Common myeloid progenitor, CD34-positive (primary cell): ENCODE measurements at regions not wholly inside any gene's neighbourhood (a gene's known extent, or its start where the extent isn't known, plus 50 kb on each side); places are given as distances from the start of the nearest gene placed in this dataset.

Experiments
- CTCF ChIA-PET: fragments of 350-600 bp; sonication (Branson Sonifier 250); formaldehyde crosslinking; loops from one replicate; lab custom pipeline; 2021; ENCODE audit warnings: antibody characterized with exemption; lab: Charles Lee
- POLR2A ChIA-PET: fragments of 350-600 bp; sonication (Branson Sonifier 250); formaldehyde crosslinking; loops from one replicate; lab custom pipeline; 2021; ENCODE audit warnings: antibody characterized with exemption; lab: Charles Lee
- DNase-seq, 3 donors: peaks; one replicate each; pipeline versions ENCODE4 v3.0.0 to v3.0.0-alpha.2; 2013
- H3K27ac ChIP-seq, 2 experiments: 1 replicate in 1 of 2; 2 replicates in 1 of 2; pipeline ENCODE4 v1.7.0; 2013; ENCODE audit warnings: inconsistent platforms in 2 of 2, low read length in 2 of 2, mild to moderate bottlenecking in 2 of 2, low read depth in 1 of 2, moderate library complexity in 1 of 2; ENCODE audit not compliant: severe bottlenecking in 2 of 2, insufficient read depth in 1 of 2, poor library complexity in 1 of 2
- H3K27me3 ChIP-seq, 5 experiments: replicated peaks in 2 of 5; 1 replicate in 3 of 5; 2 replicates in 2 of 5; pipeline versions ENCODE4 v1.6.1 to v1.7.0; 2013; ENCODE audit warnings: low read length in 4 of 5, mild to moderate bottlenecking in 2 of 5, moderate library complexity in 2 of 5, inconsistent platforms in 1 of 5; ENCODE audit not compliant: insufficient read depth in 5 of 5, control insufficient read depth in 4 of 5
- H3K36me3 ChIP-seq, 4 experiments: 1 replicate in 2 of 4; 2 replicates in 2 of 4; pipeline versions ENCODE4 v1.6.1 to v1.7.0; 2013; ENCODE audit warnings: low read length in 3 of 4, control low read depth in 1 of 4, mild to moderate bottlenecking in 1 of 4; ENCODE audit not compliant: control insufficient read depth in 4 of 4, insufficient read depth in 4 of 4
- H3K4me1 ChIP-seq, 4 experiments: 1 replicate in 3 of 4; 2 replicates in 1 of 4; pipeline versions ENCODE4 v1.6.1 to v1.7.1; 2013; ENCODE audit warnings: low read length in 3 of 4, mild to moderate bottlenecking in 3 of 4, control low read depth in 1 of 4, inconsistent platforms in 1 of 4, moderate library complexity in 1 of 4; ENCODE audit not compliant: control insufficient read depth in 4 of 4, insufficient read depth in 4 of 4; ENCODE audit errors: control extremely low read depth in 1 of 4
- H3K4me3 ChIP-seq, 7 experiments: 1 replicate in 4 of 7; 2 replicates in 3 of 7; pipeline versions ENCODE4 v1.5.1 to v1.7.0; 2013; ENCODE audit warnings: mild to moderate bottlenecking in 7 of 7, low read length in 6 of 7, moderate library complexity in 6 of 7, inconsistent platforms in 2 of 7, low read depth in 2 of 7, control low read depth in 1 of 7; ENCODE audit not compliant: insufficient read depth in 4 of 7, control insufficient read depth in 1 of 7; ENCODE audit errors: extremely low read depth in 1 of 7
- H3K9me3 ChIP-seq, 5 experiments: 1 replicate in 4 of 5; 2 replicates in 1 of 5; pipeline versions ENCODE4 v1.6.1 to v1.7.1; 2013; ENCODE audit warnings: low read length in 4 of 5, mild to moderate bottlenecking in 2 of 5, inconsistent platforms in 1 of 5, low read depth in 1 of 5, moderate library complexity in 1 of 5; ENCODE audit not compliant: control insufficient read depth in 4 of 5, insufficient read depth in 2 of 5; ENCODE audit errors: control extremely low read depth in 1 of 5
- WGBS: methylation state at CpG from one replicate; pipeline ENCODE4 v1.1.5; 2013; ENCODE audit not compliant: insufficient coverage; 5-methylcytosine and 5-hydroxymethylcytosine counted together

- peaks cover 0 to 5% (median 2%) of the 10 kb centered on the region in 4 experiments for H3K4me1 ChIP-seq
- H3K27ac ChIP-seq, result no peak overlapping the region
- H3K9me3 ChIP-seq, result no peaks in the 10 kb centered on the region
- ChIA-PET POLR2A (no interaction called here), CTCF (interaction anchor here (1.2 to 1.4 kb wide), 2 partner anchors 10 to 15 kb away, joined by 3 read pairs; no protein-coding TSS in a partner anchor)
- no peak for DNase-seq
- WGBS, result 100% methylated on average over 2 of the region's 3 CpGs
- no peak overlapping the region for H3K4me3 ChIP-seq
- H3K27me3 ChIP-seq, result no peaks in the 10 kb centered on the region
- H3K36me3 ChIP-seq, result no peaks in the 10 kb centered on the region
Measured at GRCh38 chr5:74031536-74031935, 405.5 kb downstream of the ARHGEF28 start.

- Histone ChIP-seq H3K27me3 (no peaks in the 10 kb centered on the region), H3K4me1 (peaks cover 0 to 4% (median 1%) of the 10 kb centered on the region in 4 experiments), H3K9me3 (no peaks in the 10 kb centered on the region), H3K4me3 (no peak overlapping the region), H3K36me3 (no peaks in the 10 kb centered on the region), H3K27ac (no peak overlapping the region)
- ChIA-PET CTCF (no interaction called here), POLR2A (no interaction called here)
- 100% methylated on average over 4 of the region's 5 CpGs for WGBS
- DNase-seq, result no peak
Measured at GRCh38 chr5:74030821-74031220, 404.8 kb downstream of the ARHGEF28 start.

- Histone ChIP-seq H3K27me3 (no peaks in the 10 kb centered on the region), H3K4me1 (no peaks in the 10 kb centered on the region), H3K27ac (no peak overlapping the region), H3K4me3 (no peak overlapping the region), H3K9me3 (no peaks in the 10 kb centered on the region), H3K36me3 (no peaks in the 10 kb centered on the region)
- DNase-seq, result no peak
- POLR2A ChIA-PET, result no interaction called here
- 100% methylated on average over 1 of the region's 4 CpGs for WGBS
- CTCF ChIA-PET, result no interaction called here
Measured at GRCh38 chr5:74030371-74030770, 404.4 kb downstream of the ARHGEF28 start.

GRCh38 chr5:74028976-74029375, 403.0 kb downstream of the ARHGEF28 start:
- Histone ChIP-seq H3K27ac (no peak overlapping the region), H3K36me3 (no peaks in the 10 kb centered on the region), H3K4me1 (no peaks in the 10 kb centered on the region), H3K9me3 (no peaks in the 10 kb centered on the region), H3K4me3 (no peak overlapping the region), H3K27me3 (no peaks in the 10 kb centered on the region)
- CTCF ChIA-PET, result no interaction called here
- DNase-seq, result no peak
- POLR2A ChIA-PET, result no interaction called here
- 100% methylated on average over 2 of the region's 4 CpGs for WGBS

- 100% methylated on average over 3 of the region's 3 CpGs for WGBS
- Histone ChIP-seq H3K9me3 (no peaks in the 10 kb centered on the region), H3K27me3 (no peaks in the 10 kb centered on the region), H3K27ac (no peak overlapping the region), H3K36me3 (no peaks in the 10 kb centered on the region), H3K4me1 (no peaks in the 10 kb centered on the region), H3K4me3 (no peak overlapping the region)
- CTCF ChIA-PET, result no interaction called here
- DNase-seq, result no peak
- POLR2A ChIA-PET, result no interaction called here
Measured at GRCh38 chr5:74028406-74028805, 402.4 kb downstream of the ARHGEF28 start.

GRCh38 chr5:74027732-74028338, 401.8 kb downstream of the ARHGEF28 start:
- no peaks in the 10 kb centered on the region for H3K4me1 ChIP-seq
- no peaks in the 10 kb centered on the region for H3K27me3 ChIP-seq
- POLR2A ChIA-PET, result no interaction called here
- WGBS, result no CpG with 5 or more reads among the region's 2 CpGs
- CTCF ChIA-PET, result no interaction called here
- no peak overlapping the region for H3K4me3 ChIP-seq
- no peaks in the 10 kb centered on the region for H3K9me3 ChIP-seq
- DNase-seq, result no peak
- H3K27ac ChIP-seq, result no peak overlapping the region
- H3K36me3 ChIP-seq, result no peaks in the 10 kb centered on the region

GRCh38 chr5:74026310-74026709, 400.3 kb downstream of the ARHGEF28 start:
- WGBS, result 95% methylated on average over 2 of the region's 2 CpGs
- POLR2A ChIA-PET, result no interaction called here

More at GRCh38 chr5:74026310-74026709, 400.3 kb downstream of the ARHGEF28 start:
- Histone ChIP-seq H3K9me3 (no peaks in the 10 kb centered on the region), H3K4me3 (no peak overlapping the region), H3K36me3 (no peaks in the 10 kb centered on the region), H3K27ac (no peak overlapping the region), H3K27me3 (no peaks in the 10 kb centered on the region), H3K4me1 (peaks cover 0 to 3% (median 0%) of the 10 kb centered on the region in 4 experiments)
- CTCF ChIA-PET, result no interaction called here
- DNase-seq, result no peak
